ENCODE measurements at regions not wholly inside any gene's neighbourhood (a gene's known extent, or its start where the extent isn't known, plus 50 kb on each side); places are given as distances from the start of the nearest gene placed in this dataset.

GRCh38 chr11:105245781-105246315 is 106.3 kb upstream of the CARD18 start:
- H3K4me3 ChIP-seq (ENCODE audit: low read depth, low read length) = no peak overlapping the region
- TF ChIP-seq CTCF (conservative IDR thresholded peaks at IDR 0.05; ENCODE audit: low read depth, low read length) = no peak
- DNase-seq (ENCODE audit: low read depth) = no peak

GRCh38 chr11:105244160-105244825 is 104.7 kb upstream of the CARD18 start:
- no peak for TF ChIP-seq CTCF (conservative IDR thresholded peaks at IDR 0.05; ENCODE audit: low read depth, low read length)
- H3K4me3 ChIP-seq (ENCODE audit: low read depth, low read length) = no peak overlapping the region
- DNase-seq (ENCODE audit: low read depth) = peak; percentile 88

GRCh38 chr11:105241136-105241535 is 101.6 kb upstream of the CARD18 start:
- TF ChIP-seq CTCF (conservative IDR thresholded peaks at IDR 0.05; ENCODE audit: low read depth, low read length) = no peak
- H3K4me3 ChIP-seq (ENCODE audit: low read depth, low read length) = no peak overlapping the region
- no peak for DNase-seq (ENCODE audit: low read depth)

GRCh38 chr11:105236664-105237063 is 97.1 kb upstream of the CARD18 start:
- H3K4me3 ChIP-seq (ENCODE audit: low read depth, low read length) = no peak overlapping the region
- no peak for TF ChIP-seq CTCF (conservative IDR thresholded peaks at IDR 0.05; ENCODE audit: low read depth, low read length)
- no peak for DNase-seq (ENCODE audit: low read depth)

GRCh38 chr11:105233285-105233684 is 93.7 kb upstream of the CARD18 start:
- TF ChIP-seq CTCF (conservative IDR thresholded peaks at IDR 0.05; ENCODE audit: low read depth, low read length) = no peak
- no peak for DNase-seq (ENCODE audit: low read depth)
- no peak overlapping the region for H3K4me3 ChIP-seq (ENCODE audit: low read depth, low read length)

GRCh38 chr11:105232021-105232420 is 92.5 kb upstream of the CARD18 start:
- TF ChIP-seq CTCF (conservative IDR thresholded peaks at IDR 0.05; ENCODE audit: low read depth, low read length) = no peak
- no peak for DNase-seq (ENCODE audit: low read depth)

GRCh38 chr11:105230586-105230985 is 91.0 kb upstream of the CARD18 start:
- no peak for DNase-seq (ENCODE audit: low read depth)
- no peak overlapping the region for H3K4me3 ChIP-seq (ENCODE audit: low read depth, low read length)
- TF ChIP-seq CTCF (conservative IDR thresholded peaks at IDR 0.05; ENCODE audit: low read depth, low read length) = no peak

More at GRCh38 chr11:105232021-105232420, 92.5 kb upstream of the CARD18 start:
- H3K4me3 ChIP-seq (ENCODE audit: low read depth, low read length) = no peak overlapping the region
